Fibroblast of mammary gland (primary cell): ENCODE measurements at regions not wholly inside any gene's neighbourhood (a gene's known extent, or its start where the extent isn't known, plus 50 kb on each side); places are given as distances from the start of the nearest gene placed in this dataset.

ENCODE experiments used
- DNase-seq: peaks from one replicate; pipeline ENCODE4 v3.0.0-alpha.2; 2010; ENCODE audit warnings: low read depth
- H3K4me3 ChIP-seq: 2 replicates; pipeline ENCODE4 v1.5.1; 2011; ENCODE audit warnings: low read depth, mild to moderate bottlenecking, low read length, moderate library complexity; ENCODE audit not compliant: control insufficient read depth
- TF ChIP-seq, protein P1 (sequence below): conservative IDR thresholded peaks from 2 replicates; pipeline ENCODE4 v1.5.1; 2011; ENCODE audit warnings: low read depth, low read length, inconsistent platforms; ENCODE audit not compliant: control insufficient read depth, insufficient read depth

DNA sequence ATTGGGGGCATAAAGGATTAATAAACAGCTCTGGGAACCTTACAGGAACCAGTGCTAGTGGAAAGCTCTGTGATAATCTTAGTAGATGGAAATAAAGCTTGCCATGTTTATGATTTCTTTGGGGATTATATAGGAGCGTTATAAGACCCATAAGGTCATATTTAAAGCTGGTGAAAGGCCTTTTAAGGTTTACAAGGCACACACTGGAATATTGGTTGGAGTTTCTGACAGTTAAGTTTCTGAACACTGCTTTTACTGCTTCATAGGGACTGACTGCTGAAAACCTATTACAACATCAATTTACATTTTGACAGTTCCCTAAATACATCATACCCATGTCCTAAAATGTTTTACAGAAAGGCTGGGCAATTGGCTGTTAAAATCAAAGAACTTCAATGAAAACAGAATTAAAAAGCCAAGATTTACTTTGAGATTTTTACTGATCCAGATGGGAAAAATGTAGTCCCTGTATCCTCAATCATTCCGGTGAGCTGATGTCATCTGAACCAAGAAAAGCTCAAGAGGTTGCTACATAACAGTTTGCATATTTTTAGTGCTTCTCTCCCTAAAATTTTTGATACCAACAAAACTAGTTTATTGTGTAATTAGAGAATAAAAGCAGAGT is 153.7 kb upstream of the IGF1 start:
- TF ChIP-seq, protein P1, sequence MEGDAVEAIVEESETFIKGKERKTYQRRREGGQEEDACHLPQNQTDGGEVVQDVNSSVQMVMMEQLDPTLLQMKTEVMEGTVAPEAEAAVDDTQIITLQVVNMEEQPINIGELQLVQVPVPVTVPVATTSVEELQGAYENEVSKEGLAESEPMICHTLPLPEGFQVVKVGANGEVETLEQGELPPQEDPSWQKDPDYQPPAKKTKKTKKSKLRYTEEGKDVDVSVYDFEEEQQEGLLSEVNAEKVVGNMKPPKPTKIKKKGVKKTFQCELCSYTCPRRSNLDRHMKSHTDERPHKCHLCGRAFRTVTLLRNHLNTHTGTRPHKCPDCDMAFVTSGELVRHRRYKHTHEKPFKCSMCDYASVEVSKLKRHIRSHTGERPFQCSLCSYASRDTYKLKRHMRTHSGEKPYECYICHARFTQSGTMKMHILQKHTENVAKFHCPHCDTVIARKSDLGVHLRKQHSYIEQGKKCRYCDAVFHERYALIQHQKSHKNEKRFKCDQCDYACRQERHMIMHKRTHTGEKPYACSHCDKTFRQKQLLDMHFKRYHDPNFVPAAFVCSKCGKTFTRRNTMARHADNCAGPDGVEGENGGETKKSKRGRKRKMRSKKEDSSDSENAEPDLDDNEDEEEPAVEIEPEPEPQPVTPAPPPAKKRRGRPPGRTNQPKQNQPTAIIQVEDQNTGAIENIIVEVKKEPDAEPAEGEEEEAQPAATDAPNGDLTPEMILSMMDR: no peak
- peak; percentile 44 for DNase-seq
- no peak overlapping the region for H3K4me3 ChIP-seq

DNA sequence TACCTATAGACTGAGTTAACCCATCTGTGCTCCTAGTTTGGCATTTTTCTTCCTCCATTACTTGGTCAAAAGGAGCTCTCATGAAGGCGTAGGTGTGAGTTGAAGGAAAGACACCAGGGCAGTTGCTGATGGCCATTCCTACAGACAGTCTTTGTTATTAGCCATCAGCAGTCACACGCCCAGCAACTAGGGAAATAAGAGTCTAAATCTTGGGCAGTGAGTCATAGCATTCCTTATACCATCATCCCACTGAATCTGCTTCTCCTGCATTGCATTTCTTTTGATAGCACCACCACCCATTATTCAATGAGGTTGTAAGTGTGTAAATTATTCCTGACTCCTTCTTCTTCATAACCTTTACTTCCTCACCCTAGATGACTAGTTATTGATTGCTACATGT is 150.9 kb upstream of the IGF1 start:
- H3K4me3 ChIP-seq: no peak overlapping the region
- TF ChIP-seq, protein P1: no peak
- DNase-seq: peak; percentile 68

DNA sequence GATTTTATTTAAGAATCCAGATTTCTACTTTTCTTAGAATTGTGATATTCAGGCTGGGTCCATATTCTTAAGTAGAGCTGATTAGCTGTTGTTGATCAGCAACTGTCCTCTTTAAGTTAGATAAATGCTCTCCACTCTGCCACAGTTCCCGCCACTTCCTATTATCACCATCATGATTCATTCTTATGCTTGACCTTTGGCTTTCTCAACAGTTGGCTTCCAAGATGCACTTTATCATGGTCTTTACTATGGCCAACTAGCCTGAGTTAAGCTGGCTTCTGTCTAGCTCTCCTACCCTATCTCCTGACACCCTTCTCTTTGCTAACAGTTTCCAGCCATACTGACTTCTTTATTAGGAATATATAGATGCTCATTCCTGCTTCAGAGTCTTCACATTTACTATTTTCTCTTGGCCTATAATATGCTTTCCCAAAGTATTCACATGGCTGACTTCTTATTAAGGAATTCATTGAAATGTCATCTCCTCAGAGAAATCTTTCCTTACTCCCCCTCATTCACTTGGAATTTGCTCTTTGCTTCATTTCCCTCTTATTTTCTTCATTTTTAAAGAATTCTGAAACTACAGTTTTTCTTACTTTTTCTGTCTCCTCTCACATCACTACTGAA is 149.0 kb upstream of the IGF1 start:
- peak; percentile 34 for DNase-seq
- TF ChIP-seq, protein P1: no peak

DNA sequence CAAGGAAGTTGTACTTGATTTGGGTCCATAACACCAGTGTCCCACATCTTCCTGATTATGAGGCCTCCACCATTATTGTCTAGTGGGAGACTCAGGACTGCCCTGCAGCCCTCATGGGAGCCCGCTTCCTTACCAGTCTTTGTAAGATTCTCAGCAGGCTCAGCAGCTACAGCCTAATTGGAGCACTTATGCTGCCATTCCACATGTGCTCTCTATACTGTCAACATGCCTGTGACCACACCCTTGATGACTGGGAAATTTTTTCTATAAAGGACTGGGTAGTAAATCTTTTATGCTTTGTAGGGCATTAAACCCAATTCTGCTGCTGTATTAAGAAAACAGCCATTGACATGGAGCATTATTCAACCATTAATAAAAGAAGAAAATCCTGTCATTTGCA is 145.5 kb upstream of the IGF1 start:
- DNase-seq: no peak
- TF ChIP-seq, protein P1: no peak
- H3K4me3 ChIP-seq: no peak overlapping the region

More for the DNA sequence above, 149.0 kb upstream of the IGF1 start:
- H3K4me3 ChIP-seq: no peak overlapping the region

- H3K4me3 ChIP-seq: no peak overlapping the region
- TF ChIP-seq, protein P1: no peak
- DNase-seq: no peak
Observed at GRCh38 chr12:102622618-102623017, 142.3 kb upstream of the IGF1 start.

- no peak overlapping the region for H3K4me3 ChIP-seq
- peak; percentile 17 for DNase-seq
- TF ChIP-seq, protein P1: no peak
Observed at GRCh38 chr12:102618197-102618877, 138.0 kb upstream of the IGF1 start.

- DNase-seq: no peak
- no peak overlapping the region for H3K4me3 ChIP-seq
- TF ChIP-seq, protein P1: no peak
Observed at GRCh38 chr12:102616692-102617091, 136.3 kb upstream of the IGF1 start.
